Natural killer cell (primary cell): ENCODE measurements at regions not wholly inside any gene's neighbourhood (a gene's known extent, or its start where the extent isn't known, plus 50 kb on each side); places are given as distances from the start of the nearest gene placed in this dataset.

ENCODE experiments used
- ATAC-seq, 3 donors: fragments of 150-1000 bp in 2 of 3; fragments of 200-7000 bp in 1 of 3; cut with Tn5 transposase; 1 replicate in 1 of 3; 2 replicates in 2 of 3; pipeline ENCODE4 v1.10.0; 2021; ENCODE audit warnings: mild to moderate bottlenecking in 2 of 3, moderate library complexity in 2 of 3
- DNase-seq, 2 donors: peaks; one replicate each; pipeline versions ENCODE4 v3.0.0 to v3.0.0-alpha.2; 2013 to 2021; ENCODE audit warnings: mixed read lengths in 1 of 2
- H3K27ac ChIP-seq: one replicate; pipeline ENCODE4 v1.5.1; 2013; ENCODE audit warnings: mild to moderate bottlenecking, low read length
- H3K27me3 ChIP-seq: one replicate; pipeline ENCODE4 v1.6.1; 2013; ENCODE audit warnings: low read length; ENCODE audit not compliant: control insufficient read depth, insufficient read depth
- H3K36me3 ChIP-seq: one replicate; pipeline ENCODE4 v1.6.1; 2013; ENCODE audit warnings: low read length; ENCODE audit not compliant: control insufficient read depth, insufficient read depth
- H3K4me1 ChIP-seq: one replicate; pipeline ENCODE4 v1.6.1; 2013; ENCODE audit warnings: low read length; ENCODE audit not compliant: control insufficient read depth, insufficient read depth
- H3K4me3 ChIP-seq: one replicate; pipeline ENCODE4 v1.5.1; 2013; ENCODE audit warnings: low read length
- H3K9me3 ChIP-seq: one replicate; pipeline ENCODE4 v1.6.1; 2013; ENCODE audit warnings: low read length; ENCODE audit not compliant: control insufficient read depth, insufficient read depth
- H3K27ac Mint-ChIP-seq, 2 donors: one replicate each; pipeline ENCODE4 v1.8.0; 2022; ENCODE audit warnings: mild to moderate bottlenecking in 2 of 2, mixed read lengths in 2 of 2, moderate library complexity in 1 of 2
- H3K27me3 Mint-ChIP-seq, 2 donors: one replicate each; pipeline ENCODE4 v1.8.0; 2022; ENCODE audit warnings: low read depth in 2 of 2, mixed read lengths in 2 of 2
- H3K36me3 Mint-ChIP-seq: one replicate; pipeline ENCODE4 v1.8.0; 2022; ENCODE audit warnings: mixed read lengths
- H3K4me1 Mint-ChIP-seq, 2 donors: one replicate each; pipeline ENCODE4 v1.8.0; 2022; ENCODE audit warnings: mixed read lengths in 2 of 2
- H3K4me3 Mint-ChIP-seq: one replicate; pipeline ENCODE4 v1.8.0; 2022; ENCODE audit warnings: mild to moderate bottlenecking, moderate library complexity, mixed read lengths
- H3K9me3 Mint-ChIP-seq, 2 donors: one replicate each; pipeline ENCODE4 v1.8.0; 2022; ENCODE audit warnings: mixed read lengths in 2 of 2
- CTCF ChIP-seq: fragments of 200-600 bp; IDR thresholded peaks from one replicate; pipeline ENCODE4 v1.8.0; 2022; ENCODE audit warnings: antibody characterized with exemption
- WGBS: methylation state at CpG from one replicate; pipeline ENCODE4 v1.1.7; 2013; ENCODE audit warnings: missing lambda C conversion rate; ENCODE audit not compliant: insufficient coverage; 5-methylcytosine and 5-hydroxymethylcytosine counted together
- intact Hi-C: fragments of 100-400 bp; cut with micrococcal nuclease; formaldehyde crosslinking; loops from one replicate; pipeline ENCODE4 v1.14.2; 2022

- Mint-ChIP-seq H3K9me3 (peaks cover 13 to 19% of the 10 kb centered on the region in 2 donors), H3K4me1 (no peaks in the 10 kb centered on the region), H3K27ac (no peak overlapping the region), H3K4me3 (no peak overlapping the region), H3K27me3 (no peaks in the 10 kb centered on the region), H3K36me3 (peaks cover 9% of the 10 kb centered on the region)
- Histone ChIP-seq H3K4me3 (no peak overlapping the region), H3K27ac (no peak overlapping the region), H3K27me3 (no peaks in the 10 kb centered on the region), H3K9me3 (peaks cover 8% of the 10 kb centered on the region), H3K36me3 (no peaks in the 10 kb centered on the region), H3K4me1 (no peaks in the 10 kb centered on the region)
- ATAC-seq (no peak), DNase-seq (no peak)
- whole genome bisulfite sequencing, result 83% methylated on average over 1 of the region's 3 CpGs
- intact Hi-C loops, result no loop called here
- TF ChIP-seq CTCF, result no peak
These were observed 726.4 kb upstream of the PCDH20 start for GRCh38 chr13:62142048-62142447.

GRCh38 chr13:62139597-62139996 is 723.9 kb upstream of the PCDH20 start:
- Mint-ChIP-seq H3K27me3 (no peaks in the 10 kb centered on the region), H3K4me1 (no peaks in the 10 kb centered on the region), H3K36me3 (no peaks in the 10 kb centered on the region), H3K9me3 (peaks cover 10% of the 10 kb centered on the region in 2 donors), H3K4me3 (no peak overlapping the region), H3K27ac (no peak overlapping the region)
- H3K36me3 ChIP-seq, result no peaks in the 10 kb centered on the region
- DNase-seq, result no peak
- intact Hi-C loops, result no loop called here
- no peaks in the 10 kb centered on the region for H3K4me1 ChIP-seq
- no peak overlapping the region for H3K4me3 ChIP-seq
- no peak overlapping the region for H3K27ac ChIP-seq
- TF ChIP-seq CTCF, result no peak
- ATAC-seq, result no peak
- no peaks in the 10 kb centered on the region for H3K27me3 ChIP-seq
- no peaks in the 10 kb centered on the region for H3K9me3 ChIP-seq

DNA sequence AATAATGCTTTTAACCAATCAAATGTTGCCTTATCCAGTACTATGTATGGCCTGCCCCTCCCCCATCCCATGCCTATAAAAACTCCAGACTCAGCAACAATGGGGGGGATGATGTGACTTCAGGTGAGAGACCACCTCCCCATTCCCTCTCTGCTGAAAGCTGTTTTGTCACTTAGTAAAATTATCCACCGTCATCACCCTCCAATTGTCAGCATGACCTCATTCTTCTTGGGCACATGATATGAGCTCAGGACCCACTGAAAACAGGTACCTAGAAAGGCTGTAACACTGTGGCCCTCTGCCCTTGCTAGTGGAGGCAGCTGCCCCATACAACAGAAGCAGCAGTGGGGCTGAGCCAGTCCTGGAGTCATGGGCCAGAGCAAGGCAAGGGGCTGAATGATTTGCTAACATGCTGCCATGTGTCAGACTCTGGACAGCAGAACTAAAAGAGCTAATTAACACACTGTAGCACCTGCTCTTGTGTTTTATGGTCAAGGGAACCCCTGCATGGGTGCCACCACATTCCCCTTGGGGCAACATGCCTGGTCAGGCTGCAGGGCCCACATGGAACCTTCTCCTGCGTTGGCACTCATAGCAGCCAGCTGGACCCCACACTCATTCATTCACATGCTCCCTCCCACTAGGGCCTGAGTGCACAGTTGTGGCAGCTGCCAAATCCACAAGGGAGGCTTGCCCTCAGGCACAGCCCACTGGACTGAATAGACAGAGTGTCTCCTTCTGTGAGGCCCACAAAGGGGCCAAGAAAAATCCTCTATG is 722.2 kb upstream of the PCDH20 start:
- H3K4me1 ChIP-seq, result no peaks in the 10 kb centered on the region
- no peaks in the 10 kb centered on the region for H3K27me3 ChIP-seq
- Mint-ChIP-seq H3K4me3 (no peak overlapping the region), H3K36me3 (no peaks in the 10 kb centered on the region), H3K27me3 (no peaks in the 10 kb centered on the region), H3K27ac (no peak overlapping the region), H3K4me1 (no peaks in the 10 kb centered on the region), H3K9me3 (peaks cover 9 to 10% of the 10 kb centered on the region in 2 donors)
- no peak for DNase-seq
- H3K9me3 ChIP-seq, result no peaks in the 10 kb centered on the region
- no peak for TF ChIP-seq CTCF
- intact Hi-C loops, result no loop called here
- no peak overlapping the region for H3K4me3 ChIP-seq
- H3K27ac ChIP-seq, result no peak overlapping the region
- WGBS, result 87% methylated on average over 2 of the region's 2 CpGs
- H3K36me3 ChIP-seq, result no peaks in the 10 kb centered on the region
- ATAC-seq, result no peak

DNA sequence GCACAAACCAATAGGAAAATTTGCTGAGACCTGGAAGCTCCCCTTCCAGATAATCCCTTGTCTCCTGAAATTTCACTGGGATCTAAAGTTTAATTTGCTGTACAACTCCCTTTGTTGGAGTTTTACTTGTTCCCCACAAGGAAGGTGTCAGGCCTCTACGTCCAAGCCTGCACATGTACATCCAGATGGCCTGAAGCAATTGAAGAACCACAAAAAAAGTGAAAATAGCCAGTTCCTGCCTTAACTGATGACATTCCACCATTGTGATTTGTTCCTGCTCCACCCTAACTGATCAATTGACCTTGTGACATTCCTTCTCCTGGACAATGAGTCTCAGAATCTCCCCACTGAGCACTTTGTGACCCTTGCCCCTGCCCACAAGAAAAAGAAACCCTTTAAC is 716.0 kb upstream of the PCDH20 start:
- ATAC-seq (no peak), DNase-seq (no peak)
- no peak for TF ChIP-seq CTCF
- Histone ChIP-seq H3K4me3 (no peak overlapping the region), H3K9me3 (peaks cover 3% of the 10 kb centered on the region), H3K27ac (no peak overlapping the region), H3K27me3 (no peaks in the 10 kb centered on the region), H3K36me3 (no peaks in the 10 kb centered on the region), H3K4me1 (no peaks in the 10 kb centered on the region)
- WGBS, result 73% methylated on average over 1 of the region's 1 CpG
- no peaks in the 10 kb centered on the region for H3K4me1 Mint-ChIP-seq
- H3K27ac Mint-ChIP-seq, result no peak overlapping the region
- peaks cover 10% of the 10 kb centered on the region for H3K36me3 Mint-ChIP-seq
- H3K4me3 Mint-ChIP-seq, result no peak overlapping the region
- peaks cover 6 to 14% of the 10 kb centered on the region in 2 donors for H3K9me3 Mint-ChIP-seq
- H3K27me3 Mint-ChIP-seq, result no peaks in the 10 kb centered on the region
- intact Hi-C loops, result no loop called here
